Fibroblast of lung (primary cell): ENCODE measurements at regions not wholly inside any gene's neighbourhood (a gene's known extent, or its start where the extent isn't known, plus 50 kb on each side); places are given as distances from the start of the nearest gene placed in this dataset.

Source experiments
- DNase-seq, 2 donors: peaks; one replicate each; pipeline versions ENCODE4 v3.0.0 to v3.0.0-alpha.2; 2010; ENCODE audit warnings: low read depth in 2 of 2
- H2AFZ ChIP-seq: 2 replicates; pipeline ENCODE4 v1.5.1; 2012; ENCODE audit warnings: low read length, control low read depth, inconsistent platforms
- H3K27ac ChIP-seq: 2 replicates; pipeline ENCODE4 v1.5.1; 2011; ENCODE audit warnings: low read length, control low read depth; ENCODE audit not compliant: insufficient read depth
- H3K27me3 ChIP-seq: 2 replicates; pipeline ENCODE4 v1.5.1; 2011; ENCODE audit warnings: mild to moderate bottlenecking, low read length; ENCODE audit not compliant: control insufficient read depth, insufficient read depth
- H3K36me3 ChIP-seq: 2 replicates; pipeline ENCODE4 v1.5.1; 2011; ENCODE audit warnings: low read length; ENCODE audit not compliant: control insufficient read depth, insufficient read depth
- H3K4me1 ChIP-seq: 2 replicates; pipeline ENCODE4 v1.5.1; 2011; ENCODE audit warnings: low read length; ENCODE audit not compliant: control insufficient read depth, insufficient read depth; ENCODE audit errors: extremely low read depth
- H3K4me2 ChIP-seq: 2 replicates; pipeline ENCODE4 v1.5.1; 2011; ENCODE audit warnings: low read length, control low read depth; ENCODE audit not compliant: insufficient read depth; ENCODE audit errors: extremely low read depth
- H3K4me3 ChIP-seq, 4 experiments: fragments of 200-600 bp in 1 of 4; sonication (generic) in 1 of 4; replicated peaks in 1 of 4; 2 replicates each; pipeline ENCODE4 v1.5.1; 2011 to 2016; ENCODE audit warnings: low read length in 4 of 4, low read depth in 3 of 4, mild to moderate bottlenecking in 3 of 4, control low read depth in 2 of 4, inconsistent platforms in 1 of 4, mixed read lengths in 1 of 4; ENCODE audit not compliant: insufficient read depth in 1 of 4; ENCODE audit errors: control extremely low read depth in 1 of 4
- H3K79me2 ChIP-seq: 2 replicates; pipeline ENCODE4 v1.5.1; 2012; ENCODE audit warnings: mild to moderate bottlenecking, low read length, inconsistent platforms; ENCODE audit not compliant: control insufficient read depth, insufficient read depth
- H3K9ac ChIP-seq: 2 replicates; pipeline ENCODE4 v1.5.1; 2011; ENCODE audit warnings: mild to moderate bottlenecking, low read length, control low read depth; ENCODE audit not compliant: insufficient read depth
- H3K9me3 ChIP-seq: 2 replicates; pipeline ENCODE4 v1.5.1; 2012; ENCODE audit warnings: low read depth, low read length; ENCODE audit not compliant: control insufficient read depth, insufficient read depth
- H4K20me1 ChIP-seq: 2 replicates; pipeline ENCODE4 v1.5.1; 2011; ENCODE audit warnings: low read length; ENCODE audit not compliant: control insufficient read depth, insufficient read depth; ENCODE audit errors: extremely low read depth
- EZH2 ChIP-seq: IDR thresholded peaks from 2 replicates; pipeline ENCODE4 v1.5.1; 2012; ENCODE audit warnings: low read length, control low read depth, mild to moderate bottlenecking; ENCODE audit errors: missing control alignments
- TF ChIP-seq, protein P1 (sequence below), 2 donors: IDR thresholded peaks in 1 of 2; conservative IDR thresholded peaks in 1 of 2; 1 replicate in 1 of 2; 2 replicates in 1 of 2; pipeline ENCODE4 v1.5.1; 2011 to 2012; ENCODE audit warnings: low read length in 2 of 2, control low read depth in 1 of 2, inconsistent platforms in 1 of 2, low read depth in 1 of 2, mild to moderate bottlenecking in 1 of 2

GRCh38 chr3:146331967-146332366 is 81.1 kb upstream of the PLSCR4 start:
- Histone ChIP-seq H3K9ac (no peak overlapping the region), H2AFZ (no peak overlapping the region), H3K4me1 (no peaks in the 10 kb centered on the region), H3K79me2 (no peaks in the 10 kb centered on the region), H4K20me1 (no peaks in the 10 kb centered on the region), H3K27me3 (no peaks in the 10 kb centered on the region), H3K4me2 (no peak overlapping the region), H3K9me3 (no peaks in the 10 kb centered on the region), H3K4me3 (no peak overlapping the region), H3K27ac (no peak overlapping the region), H3K36me3 (no peaks in the 10 kb centered on the region)
- DNase-seq, result no peak
- TF ChIP-seq, protein P1, sequence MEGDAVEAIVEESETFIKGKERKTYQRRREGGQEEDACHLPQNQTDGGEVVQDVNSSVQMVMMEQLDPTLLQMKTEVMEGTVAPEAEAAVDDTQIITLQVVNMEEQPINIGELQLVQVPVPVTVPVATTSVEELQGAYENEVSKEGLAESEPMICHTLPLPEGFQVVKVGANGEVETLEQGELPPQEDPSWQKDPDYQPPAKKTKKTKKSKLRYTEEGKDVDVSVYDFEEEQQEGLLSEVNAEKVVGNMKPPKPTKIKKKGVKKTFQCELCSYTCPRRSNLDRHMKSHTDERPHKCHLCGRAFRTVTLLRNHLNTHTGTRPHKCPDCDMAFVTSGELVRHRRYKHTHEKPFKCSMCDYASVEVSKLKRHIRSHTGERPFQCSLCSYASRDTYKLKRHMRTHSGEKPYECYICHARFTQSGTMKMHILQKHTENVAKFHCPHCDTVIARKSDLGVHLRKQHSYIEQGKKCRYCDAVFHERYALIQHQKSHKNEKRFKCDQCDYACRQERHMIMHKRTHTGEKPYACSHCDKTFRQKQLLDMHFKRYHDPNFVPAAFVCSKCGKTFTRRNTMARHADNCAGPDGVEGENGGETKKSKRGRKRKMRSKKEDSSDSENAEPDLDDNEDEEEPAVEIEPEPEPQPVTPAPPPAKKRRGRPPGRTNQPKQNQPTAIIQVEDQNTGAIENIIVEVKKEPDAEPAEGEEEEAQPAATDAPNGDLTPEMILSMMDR (conservative IDR thresholded peaks at IDR 0.05 in 1 of 2, IDR thresholded peaks at IDR 0.05 in 1 of 2; ENCODE audit: low read depth in 1 of 2, low read length in 2 of 2), result no peak
- no peak for TF ChIP-seq EZH2

DNA sequence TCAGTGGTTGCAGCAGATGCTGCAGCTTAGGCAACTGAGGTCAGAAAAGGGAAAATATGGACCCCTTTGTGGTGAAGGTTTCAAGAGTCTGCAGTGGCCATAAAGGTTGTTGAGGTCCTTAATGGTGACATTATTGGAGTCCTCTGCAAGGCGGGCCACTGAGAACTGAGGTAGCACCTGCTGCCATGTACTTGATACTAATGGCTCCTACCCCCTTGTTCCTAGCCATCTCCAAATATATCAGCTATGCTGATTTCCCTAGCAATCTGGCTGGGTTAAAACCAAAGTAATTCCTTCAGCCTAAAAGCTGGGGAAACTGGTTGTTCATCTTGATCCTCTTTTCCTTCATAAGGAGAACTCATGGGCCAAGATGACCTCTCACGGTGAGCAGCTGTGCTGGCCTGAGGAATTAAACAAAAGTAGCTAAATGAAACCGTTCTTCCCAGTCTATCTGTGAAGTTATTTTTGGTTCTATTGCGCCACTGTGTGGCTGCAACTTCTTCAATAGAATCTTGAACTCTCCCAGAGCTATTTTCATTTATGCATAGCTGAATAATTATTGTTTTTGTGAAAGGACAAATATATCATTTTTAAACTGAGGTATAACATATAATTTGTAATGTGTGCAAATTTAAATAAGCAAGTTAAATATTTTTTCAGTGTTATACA is 76.1 kb upstream of the PLSCR4 start:
- DNase-seq, result peak; percentile 61 to 85
- Histone ChIP-seq H3K9me3 (no peaks in the 10 kb centered on the region), H2AFZ (no peak overlapping the region), H3K36me3 (no peaks in the 10 kb centered on the region), H3K4me3 (no peak overlapping the region), H3K27ac (no peak overlapping the region), H4K20me1 (no peaks in the 10 kb centered on the region), H3K4me2 (no peak overlapping the region), H3K79me2 (no peaks in the 10 kb centered on the region), H3K27me3 (no peaks in the 10 kb centered on the region), H3K4me1 (no peaks in the 10 kb centered on the region), H3K9ac (no peak overlapping the region)
- TF ChIP-seq EZH2, result no peak
- TF ChIP-seq, protein P1 (conservative IDR thresholded peaks at IDR 0.05 in 1 of 2, IDR thresholded peaks at IDR 0.05 in 1 of 2; ENCODE audit: low read depth in 1 of 2, low read length in 2 of 2), result peak; percentile 57 to 62

- TF ChIP-seq, protein P1 (conservative IDR thresholded peaks at IDR 0.05 in 1 of 2, IDR thresholded peaks at IDR 0.05 in 1 of 2; ENCODE audit: low read depth in 1 of 2, low read length in 2 of 2), result no peak
- TF ChIP-seq EZH2, result no peak
- Histone ChIP-seq H3K4me1 (no peaks in the 10 kb centered on the region), H4K20me1 (no peaks in the 10 kb centered on the region), H3K9me3 (no peaks in the 10 kb centered on the region), H3K4me3 (no peak overlapping the region), H3K27ac (no peak overlapping the region), H2AFZ (no peak overlapping the region), H3K9ac (no peak overlapping the region), H3K27me3 (no peaks in the 10 kb centered on the region), H3K36me3 (no peaks in the 10 kb centered on the region), H3K4me2 (no peak overlapping the region), H3K79me2 (no peaks in the 10 kb centered on the region)
- no peak for DNase-seq
Observed at GRCh38 chr3:146325170-146325569, 74.3 kb upstream of the PLSCR4 start.
